ENCODE measurements at regions not wholly inside any gene's neighbourhood (a gene's known extent, or its start where the extent isn't known, plus 50 kb on each side); places are given as distances from the start of the nearest gene placed in this dataset.

DNA sequence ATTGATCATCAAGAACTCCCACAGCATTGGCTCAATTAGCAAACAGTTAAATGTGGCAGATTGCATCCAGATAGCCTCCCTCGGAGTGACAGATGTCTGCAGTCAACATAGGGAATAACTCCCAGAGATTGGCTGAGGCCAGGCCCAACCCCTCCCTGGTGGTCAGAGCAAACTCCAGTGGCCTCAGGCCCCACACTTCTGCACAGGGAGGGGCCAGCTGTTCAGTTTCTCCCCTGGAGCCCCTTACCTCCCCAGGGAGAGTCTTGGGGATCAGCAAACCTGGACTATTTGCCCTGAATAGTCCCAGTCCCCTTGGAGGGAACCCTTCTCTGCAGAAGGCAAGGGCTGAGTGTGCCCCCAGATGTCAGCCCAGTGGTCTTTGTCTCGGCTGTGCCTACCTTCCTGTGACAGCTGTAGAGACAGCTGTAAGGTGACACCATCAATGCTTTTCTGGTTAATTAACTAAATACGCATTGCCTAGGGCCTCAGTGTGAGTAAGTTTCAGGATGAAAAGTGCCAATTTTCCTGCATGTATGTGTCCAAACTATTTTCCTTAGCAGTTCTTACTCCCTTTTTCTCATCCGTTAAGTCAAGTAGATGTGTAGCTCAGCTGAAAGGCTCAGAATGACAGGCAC lies 102.7 kb upstream of the UQCRFS1 start:
- TF ChIP-seq POLR2A (IDR thresholded peaks at IDR 0.05) = no peak
- TF ChIP-seq, protein P1, sequence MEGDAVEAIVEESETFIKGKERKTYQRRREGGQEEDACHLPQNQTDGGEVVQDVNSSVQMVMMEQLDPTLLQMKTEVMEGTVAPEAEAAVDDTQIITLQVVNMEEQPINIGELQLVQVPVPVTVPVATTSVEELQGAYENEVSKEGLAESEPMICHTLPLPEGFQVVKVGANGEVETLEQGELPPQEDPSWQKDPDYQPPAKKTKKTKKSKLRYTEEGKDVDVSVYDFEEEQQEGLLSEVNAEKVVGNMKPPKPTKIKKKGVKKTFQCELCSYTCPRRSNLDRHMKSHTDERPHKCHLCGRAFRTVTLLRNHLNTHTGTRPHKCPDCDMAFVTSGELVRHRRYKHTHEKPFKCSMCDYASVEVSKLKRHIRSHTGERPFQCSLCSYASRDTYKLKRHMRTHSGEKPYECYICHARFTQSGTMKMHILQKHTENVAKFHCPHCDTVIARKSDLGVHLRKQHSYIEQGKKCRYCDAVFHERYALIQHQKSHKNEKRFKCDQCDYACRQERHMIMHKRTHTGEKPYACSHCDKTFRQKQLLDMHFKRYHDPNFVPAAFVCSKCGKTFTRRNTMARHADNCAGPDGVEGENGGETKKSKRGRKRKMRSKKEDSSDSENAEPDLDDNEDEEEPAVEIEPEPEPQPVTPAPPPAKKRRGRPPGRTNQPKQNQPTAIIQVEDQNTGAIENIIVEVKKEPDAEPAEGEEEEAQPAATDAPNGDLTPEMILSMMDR (IDR thresholded peaks at IDR 0.05) = no peak
